ENCODE measurements at regions not wholly inside any gene's neighbourhood (a gene's known extent, or its start where the extent isn't known, plus 50 kb on each side); places are given as distances from the start of the nearest gene placed in this dataset.
"Not testable (repeated sequence)": the region's sequence is repeated elsewhere in the genome, so short reads cannot be mapped to it uniquely, and the experiment has no call there.

- H3K9me3 ChIP-seq (ENCODE audit: control insufficient read depth in 5 of 5, low read length in 5 of 5), result no peaks in the 10 kb centered on the region
- no peak overlapping the region for H3K9ac ChIP-seq (ENCODE audit: low read length in 5 of 5)
- peaks cover 0 to 4% (median 0%) of the 10 kb centered on the region in 5 donors for H3K27me3 ChIP-seq (ENCODE audit: control insufficient read depth in 5 of 5, insufficient read depth in 4 of 5, low read length in 5 of 5)
- no peak overlapping the region for H3K27ac ChIP-seq (ENCODE audit: low read depth, low read length)
- no peak overlapping the region for H3K4me3 ChIP-seq (ENCODE audit: low read depth in 1 of 5, low read length in 5 of 5)
- H3K4me1 ChIP-seq (ENCODE audit: control insufficient read depth in 5 of 5, insufficient read depth in 5 of 5, low read length in 5 of 5), result peaks cover 0 to 12% (median 5%) of the 10 kb centered on the region in 5 donors
- H3K36me3 ChIP-seq (ENCODE audit: control insufficient read depth in 5 of 5, insufficient read depth in 5 of 5, low read length in 5 of 5), result no peaks in the 10 kb centered on the region
These were observed 129.7 kb upstream of the NFIA start for GRCh38 chr1:60952612-60953111.

DNA sequence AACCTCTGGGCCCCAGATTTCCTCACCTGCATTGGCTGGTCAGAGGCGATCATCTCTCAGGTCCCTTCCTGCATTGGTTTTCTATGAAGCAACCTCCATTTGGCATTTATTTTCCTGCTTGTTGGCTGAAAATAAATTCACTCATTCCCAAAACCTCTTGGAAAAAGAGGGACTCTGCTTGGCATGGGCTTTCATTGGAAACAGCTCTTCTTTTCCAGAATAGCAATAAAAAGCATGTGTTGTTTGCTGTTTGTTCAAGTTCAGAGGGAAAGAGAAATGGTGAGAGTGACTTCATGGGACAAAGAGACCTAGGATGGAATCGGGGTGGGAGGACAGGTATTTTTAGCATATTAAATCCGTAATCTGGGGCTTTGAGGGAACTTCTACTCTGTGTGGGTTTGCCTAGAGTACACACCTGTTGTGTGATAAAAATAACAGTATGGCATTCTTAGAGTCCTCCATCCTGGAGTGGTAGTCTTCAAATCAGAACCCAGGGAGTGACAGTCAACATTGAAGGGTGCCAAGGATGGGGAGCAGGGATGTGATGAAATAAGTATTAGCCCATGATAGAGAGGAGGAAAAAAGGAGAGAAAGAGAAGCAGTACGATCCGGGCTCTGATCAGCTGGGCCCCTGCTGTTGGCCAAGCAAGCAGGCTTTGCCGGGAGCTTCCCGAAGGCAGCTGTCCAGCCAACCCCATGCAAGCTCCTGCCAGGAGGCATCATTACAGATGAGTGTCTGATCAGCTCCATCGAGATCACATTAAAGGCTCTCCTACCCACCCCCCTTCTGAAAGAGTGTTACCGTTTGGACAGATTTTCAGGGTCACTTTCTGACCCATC is 131.9 kb upstream of the NFIA start:
- no peak overlapping the region for H3K4me3 ChIP-seq (ENCODE audit: low read depth in 1 of 5, low read length in 5 of 5)
- H3K4me1 ChIP-seq (ENCODE audit: control insufficient read depth in 5 of 5, insufficient read depth in 5 of 5, low read length in 5 of 5), result peaks cover 0 to 12% (median 5%) of the 10 kb centered on the region in 5 donors
- H3K36me3 ChIP-seq (ENCODE audit: control insufficient read depth in 5 of 5, insufficient read depth in 5 of 5, low read length in 5 of 5), result no peaks in the 10 kb centered on the region
- no peak overlapping the region for H3K27ac ChIP-seq (ENCODE audit: low read depth, low read length)
- H3K27me3 ChIP-seq (ENCODE audit: control insufficient read depth in 5 of 5, insufficient read depth in 4 of 5, low read length in 5 of 5), result peaks cover 0 to 4% (median 0%) of the 10 kb centered on the region in 5 donors
- no peak overlapping the region for H3K9ac ChIP-seq (ENCODE audit: low read length in 5 of 5)
- H3K9me3 ChIP-seq (ENCODE audit: control insufficient read depth in 5 of 5, low read length in 5 of 5), result no peaks in the 10 kb centered on the region

- no peak overlapping the region for H3K27ac ChIP-seq (ENCODE audit: low read depth, low read length)
- no peak overlapping the region for H3K9ac ChIP-seq (ENCODE audit: low read length in 5 of 5)
- peaks cover 0 to 12% (median 5%) of the 10 kb centered on the region in 5 donors for H3K4me1 ChIP-seq (ENCODE audit: control insufficient read depth in 5 of 5, insufficient read depth in 5 of 5, low read length in 5 of 5)
- no peak overlapping the region for H3K4me3 ChIP-seq (ENCODE audit: low read depth in 1 of 5, low read length in 5 of 5)
- H3K36me3 ChIP-seq (ENCODE audit: control insufficient read depth in 5 of 5, insufficient read depth in 5 of 5, low read length in 5 of 5), result no peaks in the 10 kb centered on the region
- no peaks in the 10 kb centered on the region for H3K9me3 ChIP-seq (ENCODE audit: control insufficient read depth in 5 of 5, low read length in 5 of 5)
- H3K27me3 ChIP-seq (ENCODE audit: control insufficient read depth in 5 of 5, insufficient read depth in 4 of 5, low read length in 5 of 5), result peaks cover 0 to 4% (median 0%) of the 10 kb centered on the region in 5 donors
These were observed 132.5 kb upstream of the NFIA start for GRCh38 chr1:60949826-60950197.

DNA sequence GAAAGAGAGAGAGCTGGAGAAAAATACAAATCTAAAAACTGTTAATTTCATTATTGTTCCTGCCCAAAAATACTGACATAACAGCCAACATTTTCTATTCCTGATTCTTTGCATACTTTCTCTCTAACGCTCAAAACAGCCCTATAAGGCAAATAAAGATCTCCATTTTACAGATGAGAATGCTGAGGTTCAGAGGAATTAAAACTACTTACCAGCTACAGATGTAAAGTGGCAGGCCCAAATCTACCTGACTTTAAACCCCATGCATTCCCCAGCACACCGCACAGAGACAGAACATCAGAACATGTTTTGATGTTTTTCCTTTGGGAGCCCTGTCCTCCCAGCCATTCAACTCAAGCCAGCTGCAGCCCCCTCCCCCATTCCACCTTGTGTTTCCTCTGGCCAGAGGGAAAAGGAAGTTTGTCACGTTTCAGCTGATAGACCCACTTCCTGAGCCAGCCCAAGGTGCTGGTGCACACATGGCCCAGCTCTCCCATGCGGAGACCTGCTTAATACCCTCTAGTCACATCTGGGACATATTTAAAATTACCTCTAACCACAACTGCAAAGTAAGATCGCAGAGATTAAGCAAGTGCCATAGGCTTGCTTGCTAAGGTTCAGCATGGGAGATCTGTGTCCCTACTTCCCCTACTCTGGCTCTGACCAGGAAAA is 133.1 kb upstream of the NFIA start:
- H3K27ac ChIP-seq (ENCODE audit: low read depth, low read length), result no peak overlapping the region
- peaks cover 0 to 12% (median 5%) of the 10 kb centered on the region in 5 donors for H3K4me1 ChIP-seq (ENCODE audit: control insufficient read depth in 5 of 5, insufficient read depth in 5 of 5, low read length in 5 of 5)
- H3K36me3 ChIP-seq (ENCODE audit: control insufficient read depth in 5 of 5, insufficient read depth in 5 of 5, low read length in 5 of 5), result no peaks in the 10 kb centered on the region
- H3K4me3 ChIP-seq (ENCODE audit: low read depth in 1 of 5, low read length in 5 of 5), result no peak overlapping the region
- H3K9me3 ChIP-seq (ENCODE audit: control insufficient read depth in 5 of 5, low read length in 5 of 5), result no peaks in the 10 kb centered on the region
- H3K9ac ChIP-seq (ENCODE audit: low read length in 5 of 5), result no peak overlapping the region
- H3K27me3 ChIP-seq (ENCODE audit: control insufficient read depth in 5 of 5, insufficient read depth in 4 of 5, low read length in 5 of 5), result peaks cover 0 to 4% (median 0%) of the 10 kb centered on the region in 5 donors

DNA sequence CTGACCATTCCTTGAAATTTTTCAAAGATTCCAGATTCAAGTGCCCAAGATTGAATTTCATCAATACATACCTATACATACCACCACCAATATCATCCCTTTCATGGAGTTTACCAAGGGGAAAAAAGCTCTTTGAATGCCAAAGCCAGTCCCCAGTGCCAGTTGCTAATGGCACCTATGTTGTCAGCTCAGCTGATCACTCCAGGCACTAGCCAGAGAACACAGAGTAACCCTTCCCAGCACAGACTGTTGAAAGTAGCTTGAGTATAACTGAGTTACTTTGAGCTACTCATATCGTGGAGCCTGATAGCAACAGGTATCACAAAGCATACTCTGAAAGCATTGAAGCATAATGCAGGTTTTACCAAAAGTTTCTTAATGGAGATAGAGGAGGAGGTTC is 133.9 kb upstream of the NFIA start:
- Histone ChIP-seq H3K9me3 (ENCODE audit: control insufficient read depth in 5 of 5, low read length in 5 of 5) (no peaks in the 10 kb centered on the region), H3K27ac (ENCODE audit: low read depth, low read length) (no peak overlapping the region), H3K9ac (ENCODE audit: low read length in 5 of 5) (no peak overlapping the region), H3K4me1 (ENCODE audit: control insufficient read depth in 5 of 5, insufficient read depth in 5 of 5, low read length in 5 of 5) (peaks cover 0 to 12% (median 5%) of the 10 kb centered on the region in 5 donors), H3K4me3 (ENCODE audit: low read depth in 1 of 5, low read length in 5 of 5) (no peak overlapping the region), H3K27me3 (ENCODE audit: control insufficient read depth in 5 of 5, insufficient read depth in 4 of 5, low read length in 5 of 5) (peaks cover 0 to 2% (median 0%) of the 10 kb centered on the region in 5 donors), H3K36me3 (ENCODE audit: control insufficient read depth in 5 of 5, insufficient read depth in 5 of 5, low read length in 5 of 5) (no peaks in the 10 kb centered on the region)

DNA sequence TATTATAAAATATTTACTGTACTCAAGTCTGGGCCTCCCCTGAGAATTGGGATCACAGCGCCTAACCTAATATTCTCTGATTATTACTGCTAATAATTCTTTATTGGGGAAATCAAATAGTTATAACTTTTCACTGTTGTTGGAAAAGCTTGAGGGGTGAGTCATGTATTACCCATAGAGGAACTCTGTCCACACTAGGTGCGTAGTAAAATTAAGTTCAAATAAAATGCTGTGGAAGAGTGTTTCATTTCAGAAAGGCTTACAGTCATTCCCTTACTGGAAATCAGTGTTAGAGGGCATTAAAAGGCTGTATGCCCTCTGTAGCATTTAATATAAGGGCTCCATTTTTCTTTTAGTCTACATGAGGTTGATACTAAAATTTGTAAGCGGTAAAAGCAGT is 135.0 kb upstream of the NFIA start:
- H3K36me3 ChIP-seq (ENCODE audit: control insufficient read depth in 5 of 5, insufficient read depth in 5 of 5, low read length in 5 of 5), result no peaks in the 10 kb centered on the region
- peaks cover 0 to 17% (median 5%) of the 10 kb centered on the region in 5 donors for H3K4me1 ChIP-seq (ENCODE audit: control insufficient read depth in 5 of 5, insufficient read depth in 5 of 5, low read length in 5 of 5)
- no peak overlapping the region for H3K4me3 ChIP-seq (ENCODE audit: low read depth in 1 of 5, low read length in 5 of 5)
- H3K27me3 ChIP-seq (ENCODE audit: control insufficient read depth in 5 of 5, insufficient read depth in 4 of 5, low read length in 5 of 5), result peaks cover 0 to 2% (median 0%) of the 10 kb centered on the region in 5 donors
- H3K9ac ChIP-seq (ENCODE audit: low read length in 5 of 5), result no peak overlapping the region
- H3K27ac ChIP-seq (ENCODE audit: low read depth, low read length), result no peak overlapping the region
- H3K9me3 ChIP-seq (ENCODE audit: control insufficient read depth in 5 of 5, low read length in 5 of 5), result no peaks in the 10 kb centered on the region

DNA sequence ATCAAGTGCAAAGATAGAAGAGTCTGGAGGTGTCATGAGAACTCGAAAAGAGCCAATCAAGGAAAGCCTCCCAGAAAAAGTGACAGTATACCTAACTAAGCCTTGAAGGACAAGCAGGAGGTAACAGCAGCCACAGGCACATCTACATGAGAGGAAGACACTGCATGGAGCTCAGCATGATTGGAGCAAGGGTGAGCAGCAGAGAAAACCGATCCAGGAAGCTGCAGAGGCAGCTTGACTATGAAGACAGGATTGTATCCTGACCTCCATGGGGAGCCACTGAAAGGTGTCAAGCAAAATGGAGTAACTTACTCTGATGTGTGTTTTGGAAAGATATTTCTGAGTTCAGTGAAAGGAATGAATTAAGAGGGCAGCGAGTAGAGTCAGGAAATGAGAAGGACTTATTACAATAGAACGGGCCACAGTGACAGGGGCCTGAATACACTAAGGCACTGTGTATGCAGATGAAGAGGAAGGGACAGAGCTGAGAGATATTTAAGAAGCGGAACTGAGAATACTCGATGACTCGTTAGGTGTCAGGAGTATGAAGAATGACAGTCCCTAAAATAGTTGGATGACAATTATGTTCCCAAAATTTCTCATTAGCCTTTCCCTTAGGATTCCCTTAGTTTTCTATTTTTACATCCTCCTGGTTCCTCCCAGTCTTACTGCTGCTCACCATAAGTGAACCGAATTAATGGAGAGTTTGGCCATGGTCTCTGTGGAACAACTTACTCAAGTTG is 139.3 kb upstream of the NFIA start:
- peaks cover 0 to 5% (median 0%) of the 10 kb centered on the region in 5 donors for H3K4me1 ChIP-seq (ENCODE audit: control insufficient read depth in 5 of 5, insufficient read depth in 5 of 5, low read length in 5 of 5)
- H3K9me3 ChIP-seq (ENCODE audit: control insufficient read depth in 5 of 5, low read length in 5 of 5), result no peaks in the 10 kb centered on the region
- H3K4me3 ChIP-seq (ENCODE audit: low read depth in 1 of 5, low read length in 5 of 5), result no peak overlapping the region
- H3K9ac ChIP-seq (ENCODE audit: low read length in 5 of 5), result no peak overlapping the region
- H3K27me3 ChIP-seq (ENCODE audit: control insufficient read depth in 5 of 5, insufficient read depth in 4 of 5, low read length in 5 of 5), result no peaks in the 10 kb centered on the region
- H3K36me3 ChIP-seq (ENCODE audit: control insufficient read depth in 5 of 5, insufficient read depth in 5 of 5, low read length in 5 of 5), result no peaks in the 10 kb centered on the region
- H3K27ac ChIP-seq (ENCODE audit: low read depth, low read length), result no peak overlapping the region

DNA sequence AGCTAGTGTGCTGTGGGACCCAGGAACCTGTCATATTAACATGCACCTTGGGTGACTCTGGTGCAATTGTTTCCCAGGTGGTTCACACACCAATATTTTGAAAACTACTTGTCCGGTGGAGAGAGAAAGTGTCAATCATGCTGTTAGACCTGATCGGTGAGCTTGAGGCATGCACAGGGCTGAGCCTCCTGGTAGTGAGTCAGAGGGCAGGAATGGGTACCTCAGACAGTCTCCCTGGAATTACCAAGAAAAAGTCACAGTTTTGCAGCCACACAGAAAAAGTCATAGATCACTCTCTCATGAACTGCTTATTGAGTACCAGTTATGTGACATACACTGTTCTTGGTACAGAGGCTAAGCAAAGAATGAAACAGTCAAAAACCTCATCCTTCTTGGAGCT is 140.1 kb upstream of the NFIA start:
- Histone ChIP-seq H3K36me3 (ENCODE audit: control insufficient read depth in 5 of 5, insufficient read depth in 5 of 5, low read length in 5 of 5) (no peaks in the 10 kb centered on the region), H3K4me1 (ENCODE audit: control insufficient read depth in 5 of 5, insufficient read depth in 5 of 5, low read length in 5 of 5) (peaks cover 0 to 5% (median 0%) of the 10 kb centered on the region in 5 donors), H3K9ac (ENCODE audit: low read length in 5 of 5) (no peak overlapping the region), H3K27me3 (ENCODE audit: control insufficient read depth in 5 of 5, insufficient read depth in 4 of 5, low read length in 5 of 5) (no peaks in the 10 kb centered on the region), H3K9me3 (ENCODE audit: control insufficient read depth in 5 of 5, low read length in 5 of 5) (no peaks in the 10 kb centered on the region), H3K4me3 (ENCODE audit: low read depth in 1 of 5, low read length in 5 of 5) (no peak overlapping the region), H3K27ac (ENCODE audit: low read depth, low read length) (no peak overlapping the region)

DNA sequence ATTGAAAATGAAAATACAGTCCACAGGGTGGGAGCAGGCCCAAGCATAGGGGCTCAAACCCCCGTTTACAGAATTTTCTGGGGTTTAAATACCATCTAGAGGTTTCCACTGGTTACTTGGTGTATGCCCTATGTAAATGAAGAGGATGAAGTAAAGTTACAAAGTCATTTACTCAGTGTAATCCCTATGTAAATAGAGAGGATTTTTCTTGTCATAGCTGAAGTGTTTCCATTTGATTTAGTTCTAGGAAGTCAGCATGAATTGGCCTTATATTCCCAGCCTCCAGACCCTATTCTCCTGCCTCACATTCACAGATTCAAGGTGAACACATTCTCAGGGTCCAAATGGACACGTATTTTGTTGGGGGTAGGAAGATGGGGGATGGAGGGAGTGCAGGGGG is 141.7 kb upstream of the NFIA start:
- H3K27me3 ChIP-seq (ENCODE audit: control insufficient read depth in 5 of 5, insufficient read depth in 4 of 5, low read length in 5 of 5); H3K9ac ChIP-seq (ENCODE audit: low read length in 5 of 5); H3K36me3 ChIP-seq (ENCODE audit: control insufficient read depth in 5 of 5, insufficient read depth in 5 of 5, low read length in 5 of 5); H3K9me3 ChIP-seq (ENCODE audit: control insufficient read depth in 5 of 5, low read length in 5 of 5); H3K27ac ChIP-seq (ENCODE audit: low read depth, low read length); H3K4me1 ChIP-seq (ENCODE audit: control insufficient read depth in 5 of 5, insufficient read depth in 5 of 5, low read length in 5 of 5); H3K4me3 ChIP-seq (ENCODE audit: low read depth in 1 of 5, low read length in 5 of 5): not testable (repeated sequence)

Measured in subcutaneous abdominal adipose tissue (tissue), 5 donors.